ENCODE measurements at regions not wholly inside any gene's neighbourhood (a gene's known extent, or its start where the extent isn't known, plus 50 kb on each side); places are given as distances from the start of the nearest gene placed in this dataset.

DNA sequence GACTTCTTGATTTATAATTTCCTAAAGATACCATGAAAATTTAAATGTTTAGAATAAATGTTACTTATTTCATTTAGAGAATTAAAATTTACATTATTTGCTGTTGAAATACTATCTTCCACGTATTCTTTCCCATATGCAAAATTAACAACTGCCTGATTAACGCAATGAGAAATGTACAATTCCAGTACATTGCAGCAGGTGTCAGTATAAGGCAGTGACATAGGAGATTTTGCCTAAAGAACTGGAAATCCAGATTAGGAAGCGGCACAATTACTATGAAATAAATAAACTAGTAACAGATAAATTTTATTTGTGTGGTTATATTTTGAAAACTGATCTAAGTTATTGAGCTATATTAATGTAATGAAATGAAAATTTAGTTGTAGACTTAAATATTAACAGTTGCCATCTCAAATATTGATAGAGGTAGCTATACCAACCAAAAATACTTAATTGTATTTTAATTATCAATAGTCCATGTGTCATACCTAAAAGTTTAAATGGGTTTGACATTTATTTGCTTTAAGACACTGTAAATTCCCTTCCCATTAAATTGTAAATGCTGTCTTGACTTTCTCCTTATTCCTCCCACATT lies 300.2 kb downstream of the UTRN start:
- WGBS: 13% methylated on average over 3 of the region's 3 CpGs

DNA sequence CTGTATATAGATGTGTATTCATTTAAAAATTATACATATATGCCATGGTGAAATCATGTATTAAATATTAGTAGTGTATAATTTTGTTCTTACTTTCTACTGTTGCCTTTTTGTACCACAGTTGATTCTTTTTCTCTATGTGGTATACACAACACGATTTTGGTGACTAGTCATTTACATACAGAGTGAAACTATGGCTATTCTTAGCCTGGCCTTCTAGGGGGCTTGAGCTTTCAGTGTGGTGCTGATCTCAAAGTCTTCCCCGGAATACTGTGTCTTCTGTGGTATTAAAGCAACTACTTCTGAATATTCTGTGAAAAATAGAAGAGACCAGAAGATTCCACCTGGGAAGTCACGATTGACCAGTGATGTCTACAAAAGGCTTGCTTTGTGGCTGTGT lies 301.9 kb downstream of the UTRN start:
- no peak overlapping the region for H3K27ac ChIP-seq (ENCODE audit: low read depth in 1 of 2, low read length in 2 of 2)
- TF ChIP-seq JUND (IDR thresholded peaks at IDR 0.05): no peak
- TF ChIP-seq EGR1 (IDR thresholded peaks at IDR 0.05; ENCODE audit: low read depth in 2 of 2): no peak
- TF ChIP-seq HNF4A (conservative IDR thresholded peaks at IDR 0.05): no peak
- no peak for TF ChIP-seq RAD21 (IDR thresholded peaks at IDR 0.05)
- TF ChIP-seq, protein P1, sequence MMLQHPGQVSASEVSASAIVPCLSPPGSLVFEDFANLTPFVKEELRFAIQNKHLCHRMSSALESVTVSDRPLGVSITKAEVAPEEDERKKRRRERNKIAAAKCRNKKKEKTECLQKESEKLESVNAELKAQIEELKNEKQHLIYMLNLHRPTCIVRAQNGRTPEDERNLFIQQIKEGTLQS (IDR thresholded peaks at IDR 0.05): no peak
- TF ChIP-seq, protein P2, sequence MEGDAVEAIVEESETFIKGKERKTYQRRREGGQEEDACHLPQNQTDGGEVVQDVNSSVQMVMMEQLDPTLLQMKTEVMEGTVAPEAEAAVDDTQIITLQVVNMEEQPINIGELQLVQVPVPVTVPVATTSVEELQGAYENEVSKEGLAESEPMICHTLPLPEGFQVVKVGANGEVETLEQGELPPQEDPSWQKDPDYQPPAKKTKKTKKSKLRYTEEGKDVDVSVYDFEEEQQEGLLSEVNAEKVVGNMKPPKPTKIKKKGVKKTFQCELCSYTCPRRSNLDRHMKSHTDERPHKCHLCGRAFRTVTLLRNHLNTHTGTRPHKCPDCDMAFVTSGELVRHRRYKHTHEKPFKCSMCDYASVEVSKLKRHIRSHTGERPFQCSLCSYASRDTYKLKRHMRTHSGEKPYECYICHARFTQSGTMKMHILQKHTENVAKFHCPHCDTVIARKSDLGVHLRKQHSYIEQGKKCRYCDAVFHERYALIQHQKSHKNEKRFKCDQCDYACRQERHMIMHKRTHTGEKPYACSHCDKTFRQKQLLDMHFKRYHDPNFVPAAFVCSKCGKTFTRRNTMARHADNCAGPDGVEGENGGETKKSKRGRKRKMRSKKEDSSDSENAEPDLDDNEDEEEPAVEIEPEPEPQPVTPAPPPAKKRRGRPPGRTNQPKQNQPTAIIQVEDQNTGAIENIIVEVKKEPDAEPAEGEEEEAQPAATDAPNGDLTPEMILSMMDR (IDR thresholded peaks at IDR 0.05; ENCODE audit: low read depth, low read length, missing input control): no peak
- H3K9me3 ChIP-seq (ENCODE audit: control insufficient read depth in 4 of 4, low read length in 3 of 4): no peaks in the 10 kb centered on the region
- H3K4me3 ChIP-seq (ENCODE audit: low read depth in 1 of 3, low read length in 3 of 3): no peak overlapping the region
- DNase-seq (ENCODE audit: low spot score): no peak
- 84% methylated on average over 3 of the region's 3 CpGs for whole genome bisulfite sequencing
- H3K36me3 ChIP-seq (ENCODE audit: control insufficient read depth in 4 of 4, insufficient read depth in 3 of 4, low read depth in 1 of 4, low read length in 3 of 4): no peaks in the 10 kb centered on the region
- peaks cover 0 to 15% (median 4%) of the 10 kb centered on the region in 4 donors for H3K4me1 ChIP-seq (ENCODE audit: control insufficient read depth in 4 of 4, insufficient read depth in 4 of 4, low read length in 3 of 4)
- H3K9ac ChIP-seq (ENCODE audit: low read depth in 1 of 2, low read length in 2 of 2): no peak overlapping the region
- H3K27me3 ChIP-seq (ENCODE audit: control insufficient read depth in 4 of 4, insufficient read depth in 4 of 4, low read length in 3 of 4): no peaks in the 10 kb centered on the region

More for the DNA sequence above, 300.2 kb downstream of the UTRN start:
- Histone ChIP-seq H3K36me3 (ENCODE audit: control insufficient read depth in 4 of 4, insufficient read depth in 3 of 4, low read depth in 1 of 4, low read length in 3 of 4) (peaks cover 0 to 2% (median 0%) of the 10 kb centered on the region in 4 donors), H3K4me3 (ENCODE audit: low read depth in 1 of 3, low read length in 3 of 3) (no peak overlapping the region), H3K9me3 (ENCODE audit: control insufficient read depth in 4 of 4, low read length in 3 of 4) (no peaks in the 10 kb centered on the region), H3K27me3 (ENCODE audit: control insufficient read depth in 4 of 4, insufficient read depth in 4 of 4, low read length in 3 of 4) (no peaks in the 10 kb centered on the region), H3K4me1 (ENCODE audit: control insufficient read depth in 4 of 4, insufficient read depth in 4 of 4, low read length in 3 of 4) (peaks cover 0 to 18% (median 5%) of the 10 kb centered on the region in 4 donors), H3K9ac (ENCODE audit: low read depth in 1 of 2, low read length in 2 of 2) (no peak overlapping the region), H3K27ac (ENCODE audit: low read depth in 1 of 2, low read length in 2 of 2) (no peak overlapping the region)
- no peak for DNase-seq (ENCODE audit: low spot score)
- TF ChIP-seq, protein P2 (IDR thresholded peaks at IDR 0.05; ENCODE audit: low read depth, low read length, missing input control): peak; percentile 81
- TF ChIP-seq YY1 (IDR thresholded peaks at IDR 0.05) (no peak), RAD21 (IDR thresholded peaks at IDR 0.05) (peak; percentile 94 to 96)
- TF ChIP-seq, protein P1 (IDR thresholded peaks at IDR 0.05): peak; percentile 18
- TF ChIP-seq, protein P3, sequence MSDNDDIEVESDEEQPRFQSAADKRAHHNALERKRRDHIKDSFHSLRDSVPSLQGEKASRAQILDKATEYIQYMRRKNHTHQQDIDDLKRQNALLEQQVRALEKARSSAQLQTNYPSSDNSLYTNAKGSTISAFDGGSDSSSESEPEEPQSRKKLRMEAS (IDR thresholded peaks at IDR 0.05): no peak

DNA sequence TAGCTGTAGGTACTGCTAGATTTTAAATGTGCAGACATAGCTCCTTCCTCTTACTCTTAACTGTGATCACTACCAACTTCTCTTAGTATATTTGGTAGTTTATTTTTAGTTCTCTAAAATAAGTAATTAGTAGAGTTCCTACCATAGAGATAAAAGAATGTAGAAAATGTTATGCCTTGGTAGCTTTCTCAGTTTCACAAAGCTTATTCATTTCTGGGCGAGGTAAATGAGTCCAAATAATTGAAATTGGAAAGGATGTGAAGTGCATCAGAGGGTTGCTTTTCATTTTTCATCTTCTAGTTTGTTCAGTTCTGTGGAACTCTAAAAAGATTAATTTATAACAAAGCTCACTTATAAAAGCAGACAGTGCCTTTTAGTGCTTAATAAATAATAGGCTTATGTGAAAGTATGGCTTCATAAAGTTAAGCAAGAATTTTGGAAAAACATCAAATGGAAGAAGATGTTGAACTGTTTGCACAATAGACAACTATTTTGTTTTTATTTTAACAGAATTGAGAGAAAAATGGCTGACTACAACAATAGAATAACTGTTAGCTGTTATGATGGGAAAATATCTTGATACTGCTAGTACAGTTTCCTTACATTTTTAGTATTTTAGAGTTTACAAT lies 303.7 kb downstream of the UTRN start:
- no peaks in the 10 kb centered on the region for H3K9me3 ChIP-seq (ENCODE audit: control insufficient read depth in 4 of 4, low read length in 3 of 4)
- no peaks in the 10 kb centered on the region for H3K36me3 ChIP-seq (ENCODE audit: control insufficient read depth in 4 of 4, insufficient read depth in 3 of 4, low read depth in 1 of 4, low read length in 3 of 4)
- H3K4me3 ChIP-seq (ENCODE audit: low read depth in 1 of 3, low read length in 3 of 3): no peak overlapping the region
- H3K27me3 ChIP-seq (ENCODE audit: control insufficient read depth in 4 of 4, insufficient read depth in 4 of 4, low read length in 3 of 4): no peaks in the 10 kb centered on the region
- no peak overlapping the region for H3K27ac ChIP-seq (ENCODE audit: low read depth in 1 of 2, low read length in 2 of 2)
- H3K9ac ChIP-seq (ENCODE audit: low read depth in 1 of 2, low read length in 2 of 2): no peak overlapping the region
- H3K4me1 ChIP-seq (ENCODE audit: control insufficient read depth in 4 of 4, insufficient read depth in 4 of 4, low read length in 3 of 4): peaks cover 0 to 3% (median 0%) of the 10 kb centered on the region in 4 donors
- no peak for DNase-seq (ENCODE audit: low spot score)
- 84% methylated on average over 1 of the region's 1 CpG for WGBS
- no peak for TF ChIP-seq JUND (IDR thresholded peaks at IDR 0.05)
- TF ChIP-seq, protein P1 (IDR thresholded peaks at IDR 0.05): no peak
- TF ChIP-seq, protein P2 (IDR thresholded peaks at IDR 0.05; ENCODE audit: low read depth, low read length, missing input control): no peak
- TF ChIP-seq, protein P3 (IDR thresholded peaks at IDR 0.05): no peak
- no peak for TF ChIP-seq RAD21 (IDR thresholded peaks at IDR 0.05)
- TF ChIP-seq, protein P4, sequence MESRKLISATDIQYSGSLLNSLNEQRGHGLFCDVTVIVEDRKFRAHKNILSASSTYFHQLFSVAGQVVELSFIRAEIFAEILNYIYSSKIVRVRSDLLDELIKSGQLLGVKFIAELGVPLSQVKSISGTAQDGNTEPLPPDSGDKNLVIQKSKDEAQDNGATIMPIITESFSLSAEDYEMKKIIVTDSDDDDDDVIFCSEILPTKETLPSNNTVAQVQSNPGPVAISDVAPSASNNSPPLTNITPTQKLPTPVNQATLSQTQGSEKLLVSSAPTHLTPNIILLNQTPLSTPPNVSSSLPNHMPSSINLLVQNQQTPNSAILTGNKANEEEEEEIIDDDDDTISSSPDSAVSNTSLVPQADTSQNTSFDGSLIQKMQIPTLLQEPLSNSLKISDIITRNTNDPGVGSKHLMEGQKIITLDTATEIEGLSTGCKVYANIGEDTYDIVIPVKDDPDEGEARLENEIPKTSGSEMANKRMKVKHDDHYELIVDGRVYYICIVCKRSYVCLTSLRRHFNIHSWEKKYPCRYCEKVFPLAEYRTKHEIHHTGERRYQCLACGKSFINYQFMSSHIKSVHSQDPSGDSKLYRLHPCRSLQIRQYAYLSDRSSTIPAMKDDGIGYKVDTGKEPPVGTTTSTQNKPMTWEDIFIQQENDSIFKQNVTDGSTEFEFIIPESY (IDR thresholded peaks at IDR 0.05): no peak
- no peak for TF ChIP-seq RXRA (IDR thresholded peaks at IDR 0.05)
- TF ChIP-seq HNF4G (IDR thresholded peaks at IDR 0.05): no peak
- TF ChIP-seq NR2F2 (IDR thresholded peaks at IDR 0.05): no peak
- no peak for TF ChIP-seq GABPA (IDR thresholded peaks at IDR 0.05 in 1 of 2, conservative IDR thresholded peaks at IDR 0.05 in 1 of 2)

All from liver (tissue), 8 donors.